ENCODE measurements at regions not wholly inside any gene's neighbourhood (a gene's known extent, or its start where the extent isn't known, plus 50 kb on each side); places are given as distances from the start of the nearest gene placed in this dataset.

- TF ChIP-seq POLR2A (IDR thresholded peaks at IDR 0.05) (no peak), CTCF (IDR thresholded peaks at IDR 0.05) (no peak), POLR2AphosphoS5 (IDR thresholded peaks at IDR 0.05) (no peak)
- intact Hi-C loops (cut with DNase I; ENCODE audit: low total_unique reads): no loop called here
- H3K27me3 ChIP-seq: no peaks in the 10 kb centered on the region
- DNase-seq (ENCODE audit: low spot score in 2 of 2): no peak
- H3K9me3 ChIP-seq: no peaks in the 10 kb centered on the region
- peaks cover 3% of the 10 kb centered on the region for H3K36me3 ChIP-seq
- no peak overlapping the region for H3K4me3 ChIP-seq
- H3K27ac ChIP-seq: no peak overlapping the region
- H3K4me1 ChIP-seq: no peaks in the 10 kb centered on the region
Measured at GRCh38 chr5:50564079-50564478, 102.4 kb upstream of the PARP8 start.

GRCh38 chr5:50564558-50564957 is 101.9 kb upstream of the PARP8 start:
- peaks cover 3% of the 10 kb centered on the region for H3K36me3 ChIP-seq
- no peaks in the 10 kb centered on the region for H3K27me3 ChIP-seq
- TF ChIP-seq CTCF (IDR thresholded peaks at IDR 0.05) (no peak), POLR2A (IDR thresholded peaks at IDR 0.05) (no peak), POLR2AphosphoS5 (IDR thresholded peaks at IDR 0.05) (no peak)
- no peak overlapping the region for H3K4me3 ChIP-seq
- no peaks in the 10 kb centered on the region for H3K9me3 ChIP-seq
- DNase-seq (ENCODE audit: low spot score in 2 of 2): no peak
- H3K27ac ChIP-seq: no peak overlapping the region
- H3K4me1 ChIP-seq: no peaks in the 10 kb centered on the region
- intact Hi-C loops (cut with DNase I; ENCODE audit: low total_unique reads): no loop called here

GRCh38 chr5:50574121-50574520 is 92.3 kb upstream of the PARP8 start:
- intact Hi-C loops (cut with DNase I; ENCODE audit: low total_unique reads): no loop called here
- TF ChIP-seq POLR2AphosphoS5 (IDR thresholded peaks at IDR 0.05): no peak
- TF ChIP-seq CTCF (IDR thresholded peaks at IDR 0.05): no peak
- no peak for TF ChIP-seq POLR2A (IDR thresholded peaks at IDR 0.05)
- H3K36me3 ChIP-seq: no peaks in the 10 kb centered on the region
- no peaks in the 10 kb centered on the region for H3K27me3 ChIP-seq
- H3K27ac ChIP-seq: no peak overlapping the region
- no peaks in the 10 kb centered on the region for H3K4me1 ChIP-seq
- H3K9me3 ChIP-seq: no peaks in the 10 kb centered on the region
- H3K4me3 ChIP-seq: no peak overlapping the region
- no peak for DNase-seq (ENCODE audit: low spot score in 2 of 2)

GRCh38 chr5:50575740-50576139 is 90.7 kb upstream of the PARP8 start:
- intact Hi-C loops (cut with DNase I; ENCODE audit: low total_unique reads): no loop called here

GRCh38 chr5:50576265-50576664 is 90.2 kb upstream of the PARP8 start:
- intact Hi-C loops (cut with DNase I; ENCODE audit: low total_unique reads): no loop called here

More at GRCh38 chr5:50575740-50576139, 90.7 kb upstream of the PARP8 start:
- TF ChIP-seq POLR2AphosphoS5 (IDR thresholded peaks at IDR 0.05) (no peak), CTCF (IDR thresholded peaks at IDR 0.05) (no peak), POLR2A (IDR thresholded peaks at IDR 0.05) (no peak)
- H3K4me3 ChIP-seq: no peak overlapping the region
- H3K36me3 ChIP-seq: no peaks in the 10 kb centered on the region
- no peaks in the 10 kb centered on the region for H3K9me3 ChIP-seq
- H3K27me3 ChIP-seq: no peaks in the 10 kb centered on the region
- DNase-seq (ENCODE audit: low spot score in 2 of 2): no peak
- no peak overlapping the region for H3K27ac ChIP-seq
- no peaks in the 10 kb centered on the region for H3K4me1 ChIP-seq

More at GRCh38 chr5:50576265-50576664, 90.2 kb upstream of the PARP8 start:
- Histone ChIP-seq H3K27me3 (no peaks in the 10 kb centered on the region), H3K4me1 (no peaks in the 10 kb centered on the region), H3K9me3 (no peaks in the 10 kb centered on the region), H3K4me3 (no peak overlapping the region), H3K36me3 (no peaks in the 10 kb centered on the region), H3K27ac (no peak overlapping the region)
- DNase-seq (ENCODE audit: low spot score in 2 of 2): no peak
- TF ChIP-seq POLR2AphosphoS5 (IDR thresholded peaks at IDR 0.05) (no peak), POLR2A (IDR thresholded peaks at IDR 0.05) (no peak), CTCF (IDR thresholded peaks at IDR 0.05) (no peak)

All from breast epithelium (tissue), 4 donors.